Fibroblast of skin of back (primary cell): ENCODE measurements at regions not wholly inside any gene's neighbourhood (a gene's known extent, or its start where the extent isn't known, plus 50 kb on each side); places are given as distances from the start of the nearest gene placed in this dataset.

ENCODE experiments used
- DNase-seq: peaks from one replicate; pipeline ENCODE4 v3.0.0-alpha.2; 2013

DNA sequence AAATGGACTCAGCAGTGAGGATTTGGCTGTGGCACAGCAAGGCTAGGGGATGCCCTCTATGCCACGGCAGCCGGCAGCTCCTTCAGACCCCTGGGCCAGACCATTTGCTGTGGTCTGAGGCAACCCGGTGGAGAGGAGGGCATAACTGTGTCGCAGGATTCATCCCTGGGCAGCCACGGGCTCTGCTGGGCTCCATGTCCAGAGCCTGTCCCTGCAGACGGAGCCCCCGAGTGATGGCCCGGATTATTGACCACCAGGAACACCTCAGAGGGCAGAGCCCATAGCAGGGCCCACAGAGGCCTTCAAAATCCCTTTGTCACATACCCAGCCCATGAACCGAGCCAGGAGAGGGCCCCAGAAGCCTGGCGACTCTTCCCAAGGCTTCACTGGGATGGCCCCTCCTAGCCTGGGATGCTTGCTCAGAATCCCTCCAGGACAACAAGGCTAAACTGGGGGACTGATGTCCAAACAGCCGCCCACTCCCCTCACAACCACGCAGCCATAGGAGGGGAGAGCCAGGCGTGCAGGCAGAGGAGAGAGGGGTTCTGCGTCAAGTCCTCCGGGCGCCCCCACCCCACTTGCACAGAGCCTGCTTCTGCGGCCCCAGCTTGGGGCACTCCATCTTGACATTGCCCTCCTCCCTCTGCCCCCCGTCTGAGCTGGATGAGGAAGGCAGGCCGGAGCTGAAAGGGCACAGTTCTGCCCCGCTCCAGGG, 68.2 kb upstream of the AFDN start:
- DNase-seq: no peak

DNA sequence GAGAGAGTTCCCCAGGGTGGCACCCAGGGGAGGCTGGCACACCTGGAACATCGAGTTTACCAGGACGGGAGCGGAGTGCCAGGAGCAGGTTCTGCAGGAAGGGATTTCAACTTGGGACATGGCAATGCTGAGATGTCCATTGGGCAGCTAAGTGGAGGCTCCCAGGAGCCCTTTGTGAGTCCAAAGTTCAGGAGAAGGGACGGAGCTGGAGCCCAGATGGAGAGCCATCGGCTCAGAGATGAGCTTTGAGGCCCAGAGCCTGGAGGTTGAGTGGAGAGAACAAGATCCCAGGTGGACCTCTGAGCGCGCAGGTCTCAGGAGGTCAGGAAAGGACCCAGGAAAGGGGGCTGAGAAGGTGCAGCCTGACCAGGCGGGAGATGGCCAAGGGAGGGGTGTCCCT, 67.5 kb upstream of the AFDN start:
- DNase-seq: no peak

DNA sequence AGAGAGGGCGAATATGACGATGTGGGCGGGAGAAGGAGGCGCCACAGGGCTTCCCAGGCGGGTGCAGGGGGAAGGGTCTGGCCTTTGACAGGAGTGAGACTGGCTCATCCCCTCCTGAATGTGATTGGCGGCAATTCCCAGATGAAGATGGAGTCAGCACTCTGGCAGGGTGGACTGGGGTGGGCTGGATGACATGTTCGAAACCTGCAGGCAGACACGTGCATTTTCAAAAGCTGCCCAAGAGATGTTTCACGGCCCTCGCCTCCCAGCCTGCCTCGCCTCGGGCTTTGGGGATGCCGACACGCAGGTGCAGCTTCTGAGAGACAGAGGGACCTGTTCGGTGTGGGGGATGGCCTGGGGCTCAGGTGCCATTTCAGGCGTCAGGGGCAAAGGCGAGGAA, 66.8 kb upstream of the AFDN start:
- no peak for DNase-seq

DNA sequence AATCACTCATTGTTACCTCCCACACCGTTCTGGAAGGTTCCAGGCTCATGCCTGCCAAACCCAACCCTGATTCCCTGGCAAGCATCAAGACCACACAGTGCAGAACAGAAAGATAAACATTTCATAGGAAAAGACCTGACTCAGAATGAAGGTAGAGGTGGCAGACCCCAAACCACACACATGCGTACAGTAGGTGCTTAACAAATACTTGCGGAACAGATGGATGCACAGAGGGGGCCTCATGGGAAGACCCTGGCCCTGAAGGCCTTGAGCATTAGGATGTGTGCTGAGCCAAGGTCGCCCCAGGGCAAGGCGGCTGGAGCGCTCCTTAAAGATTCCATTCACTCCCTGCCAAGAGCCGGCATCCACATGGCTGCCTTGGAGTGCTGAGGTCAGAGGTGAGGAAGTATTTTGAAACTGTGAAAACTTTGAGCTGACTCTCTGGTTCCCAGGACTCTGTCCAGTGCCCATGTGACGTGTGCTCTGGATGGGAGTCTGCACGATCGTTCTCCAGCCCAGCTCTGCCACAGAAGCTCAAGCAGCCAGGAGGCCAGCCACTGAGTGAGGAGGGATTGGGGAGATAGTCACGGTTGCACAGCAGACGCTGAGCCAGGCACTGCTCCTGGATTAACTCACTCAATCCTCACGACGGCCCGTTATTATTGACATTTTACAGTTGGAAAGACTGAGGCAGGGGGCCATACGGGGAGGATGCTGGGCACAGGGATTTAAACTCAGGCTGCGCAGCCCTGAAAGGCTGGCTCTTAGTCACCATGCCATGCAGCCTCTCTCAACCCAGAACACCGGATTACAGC, 65.5 kb upstream of the AFDN start:
- no peak for DNase-seq

DNA sequence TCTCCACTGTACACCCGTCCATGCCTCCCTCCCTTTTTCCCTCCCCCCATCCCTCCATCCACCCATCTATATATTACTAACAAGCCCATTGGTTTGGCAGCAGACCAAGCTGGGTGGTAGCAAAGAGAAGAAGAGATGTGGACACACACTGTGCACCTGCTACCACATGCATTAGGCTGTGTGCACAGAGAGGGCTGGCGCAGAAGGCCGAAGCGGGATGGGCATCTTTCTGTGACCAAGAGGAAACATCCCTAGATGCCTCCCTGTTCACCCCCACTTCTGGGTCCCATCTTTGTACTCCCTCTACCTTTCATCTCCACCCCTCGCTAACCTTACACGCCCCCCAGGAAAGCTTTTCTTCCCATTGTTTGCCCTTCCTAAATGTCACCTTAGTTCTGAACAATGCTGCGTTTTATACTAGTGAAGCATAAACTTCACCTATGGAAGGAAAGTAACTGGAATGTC, 64.9 kb upstream of the AFDN start:
- no peak for DNase-seq

DNA sequence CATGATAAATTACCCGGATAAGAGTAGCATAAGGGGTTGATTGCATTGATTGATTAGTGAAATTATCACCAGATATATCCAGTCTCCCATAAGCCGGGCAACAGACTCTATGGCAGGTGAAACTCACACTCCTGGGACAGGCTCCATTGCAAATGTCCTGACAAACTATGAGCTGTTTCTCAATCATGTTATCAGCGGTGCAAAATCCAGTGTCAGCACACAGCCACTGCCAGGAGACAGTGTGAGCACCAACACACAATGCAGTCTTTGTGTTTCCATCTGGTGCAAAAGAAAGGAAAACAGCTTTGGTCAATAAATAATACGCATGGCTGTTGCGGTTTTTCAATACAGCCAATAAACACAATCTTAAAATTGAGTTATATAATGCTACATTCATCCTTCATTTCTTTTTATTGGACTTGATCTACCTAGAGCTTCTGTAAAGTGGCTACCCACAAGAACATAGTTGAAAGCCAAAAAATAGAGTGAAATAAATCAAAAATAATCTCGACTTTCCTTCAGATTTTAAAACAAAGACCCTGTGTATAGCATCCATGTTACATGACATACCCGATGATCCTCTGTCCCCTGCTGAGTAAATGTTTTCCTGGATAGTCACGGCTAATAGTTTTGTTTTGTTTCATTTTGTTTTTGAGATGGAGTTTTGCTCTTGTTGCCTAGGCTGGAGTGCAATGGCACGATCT, 64.3 kb upstream of the AFDN start:
- DNase-seq: no peak

DNA sequence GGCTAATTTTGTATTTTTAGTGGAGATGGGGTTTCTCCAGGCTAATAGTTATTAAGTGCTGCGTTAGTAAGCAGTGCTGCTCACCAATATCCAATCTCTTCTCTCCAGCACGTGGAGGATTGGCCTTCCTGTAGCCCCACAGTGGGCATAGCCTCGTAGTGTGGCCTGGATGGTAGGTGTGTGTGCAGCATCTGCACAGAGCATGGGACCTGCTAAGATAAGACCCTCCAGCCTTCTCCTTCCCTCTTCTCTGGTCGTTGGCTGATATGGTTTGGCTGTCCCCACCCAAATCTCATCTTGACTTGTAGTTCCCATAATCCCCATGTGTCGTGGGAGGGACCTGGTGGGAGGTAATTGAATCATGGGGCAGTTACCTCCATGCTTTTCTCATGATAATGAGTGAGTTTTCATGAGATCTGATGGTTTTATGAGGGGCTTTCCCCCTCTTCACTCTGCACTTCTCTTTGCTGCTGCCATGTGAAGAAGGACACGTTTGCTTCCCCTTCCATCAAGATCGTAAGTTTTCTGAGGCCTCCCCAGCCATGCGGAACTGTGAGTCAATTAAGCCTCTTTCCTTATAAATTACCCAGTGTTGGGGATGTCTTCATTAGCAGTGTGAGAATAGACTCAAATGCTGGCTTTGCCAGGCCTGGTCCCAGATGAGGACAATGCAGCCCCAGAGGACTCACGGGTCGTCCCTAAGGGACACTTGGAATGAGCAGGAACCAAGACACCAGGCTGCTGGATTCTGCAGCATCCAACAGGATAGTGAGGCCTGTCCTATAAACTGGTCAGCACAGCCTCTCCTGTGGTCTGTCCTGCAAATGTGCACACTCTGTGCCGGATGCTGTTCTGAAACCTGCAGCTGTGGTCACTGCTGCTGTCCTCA, 63.4 kb upstream of the AFDN start:
- no peak for DNase-seq

DNA sequence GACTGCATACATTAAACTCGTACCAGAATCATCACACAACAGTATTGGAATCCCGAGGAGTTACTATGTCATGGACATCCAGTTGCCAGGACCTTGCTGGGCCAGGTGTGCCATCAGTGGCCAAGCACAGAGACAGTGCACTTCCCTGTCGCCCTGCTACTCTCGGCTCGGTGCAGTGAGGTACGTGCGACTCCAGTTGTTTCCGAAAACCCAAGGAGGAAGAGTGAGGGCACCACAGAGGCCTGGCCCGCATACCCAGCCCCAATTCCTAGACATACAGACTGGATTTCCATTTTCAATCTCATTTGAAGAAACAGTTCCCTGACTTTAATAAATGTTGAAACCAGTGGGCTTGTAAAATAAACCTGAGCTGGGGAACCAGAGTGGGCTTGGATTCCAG, 62.5 kb upstream of the AFDN start:
- DNase-seq: no peak

DNA sequence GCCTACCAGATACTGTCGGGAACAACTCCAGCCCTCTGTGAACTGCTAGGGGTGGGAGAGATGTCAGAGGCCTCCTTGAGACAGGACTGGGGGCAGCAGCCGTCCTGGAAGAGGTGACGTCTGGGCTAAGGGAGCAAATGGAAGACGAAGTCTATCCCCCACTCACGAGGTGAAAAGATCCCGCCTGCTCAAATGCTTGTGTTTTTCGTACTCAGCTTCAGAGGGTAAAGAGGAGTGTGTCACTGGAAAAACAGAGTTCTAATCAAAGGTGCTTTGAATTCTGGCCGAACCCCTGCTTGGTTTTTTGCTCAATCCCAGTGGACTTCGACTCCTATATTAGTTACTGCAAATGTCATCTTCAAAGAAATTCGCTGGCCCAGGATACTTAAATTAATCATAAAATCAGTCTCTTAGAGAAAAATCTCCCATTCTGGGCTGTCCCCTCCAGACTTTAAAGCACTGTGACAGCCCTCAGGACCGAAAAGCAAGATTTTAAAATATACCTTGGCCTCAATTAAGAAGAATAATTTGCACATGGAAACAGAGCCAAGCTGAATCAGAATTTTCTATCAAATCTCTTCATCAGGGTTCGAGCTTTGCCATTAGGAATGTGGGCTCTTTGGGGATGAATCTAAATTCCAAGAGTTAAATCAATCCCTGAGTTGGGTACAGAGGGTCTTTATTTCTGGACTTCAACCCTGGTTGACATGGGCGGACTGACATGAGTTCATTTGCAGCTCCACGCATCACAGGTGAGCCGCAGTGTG, 61.8 kb upstream of the AFDN start:
- DNase-seq: no peak

DNA sequence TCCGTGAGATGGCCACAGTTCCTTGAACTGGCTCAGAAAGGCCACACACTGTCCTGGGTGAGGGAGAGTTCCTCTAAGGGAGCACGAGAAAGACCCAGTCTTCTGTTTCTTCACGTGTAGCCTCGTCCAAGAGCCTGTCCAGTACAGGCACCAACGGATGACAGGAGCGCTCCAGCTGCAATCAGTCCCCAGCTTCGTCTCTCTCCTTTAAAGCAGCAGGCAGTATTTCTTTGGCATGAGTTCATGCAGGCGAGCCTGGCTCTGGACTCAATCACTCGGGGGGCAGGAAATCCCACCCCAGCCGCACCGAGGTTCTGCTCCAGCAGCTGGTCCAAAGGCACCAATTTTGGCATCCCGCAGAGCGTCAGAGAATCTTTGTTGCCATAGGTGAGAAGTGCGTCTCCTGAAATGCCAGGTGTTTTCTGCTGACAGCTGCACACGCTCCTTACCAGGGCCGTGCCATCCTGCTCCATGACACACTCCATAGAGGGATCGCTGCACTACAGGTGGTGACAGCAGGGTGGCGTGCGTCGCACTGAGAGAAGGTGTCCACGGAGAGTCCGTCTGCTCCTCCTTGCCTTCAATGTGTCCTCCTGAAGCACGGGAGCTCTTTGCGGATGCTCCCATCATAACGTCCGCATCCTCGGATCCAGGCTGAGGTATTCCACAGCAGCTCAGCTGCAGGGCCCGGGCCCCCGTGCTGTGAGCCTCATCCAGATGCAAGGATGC, 59.6 kb upstream of the AFDN start:
- DNase-seq: no peak

DNA sequence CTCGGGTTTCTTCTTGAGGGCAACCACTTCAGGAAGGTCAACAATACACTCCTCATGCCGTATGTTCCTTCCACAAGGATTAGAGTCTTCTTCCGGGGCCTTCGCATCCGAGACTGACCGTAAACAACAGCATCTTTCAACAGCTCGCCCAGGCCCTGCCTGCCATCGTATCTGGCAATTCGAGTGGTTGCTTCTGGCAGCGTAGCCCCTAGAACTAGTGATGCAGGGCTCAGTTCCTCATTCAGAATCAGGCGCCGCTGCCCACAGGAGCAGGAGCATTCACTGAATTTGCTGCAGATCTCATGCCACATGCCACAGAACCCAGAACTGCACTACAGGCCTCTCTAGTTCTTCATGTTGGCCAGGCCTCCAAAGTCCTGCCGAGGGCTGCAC, 59.0 kb upstream of the AFDN start:
- no peak for DNase-seq

DNA sequence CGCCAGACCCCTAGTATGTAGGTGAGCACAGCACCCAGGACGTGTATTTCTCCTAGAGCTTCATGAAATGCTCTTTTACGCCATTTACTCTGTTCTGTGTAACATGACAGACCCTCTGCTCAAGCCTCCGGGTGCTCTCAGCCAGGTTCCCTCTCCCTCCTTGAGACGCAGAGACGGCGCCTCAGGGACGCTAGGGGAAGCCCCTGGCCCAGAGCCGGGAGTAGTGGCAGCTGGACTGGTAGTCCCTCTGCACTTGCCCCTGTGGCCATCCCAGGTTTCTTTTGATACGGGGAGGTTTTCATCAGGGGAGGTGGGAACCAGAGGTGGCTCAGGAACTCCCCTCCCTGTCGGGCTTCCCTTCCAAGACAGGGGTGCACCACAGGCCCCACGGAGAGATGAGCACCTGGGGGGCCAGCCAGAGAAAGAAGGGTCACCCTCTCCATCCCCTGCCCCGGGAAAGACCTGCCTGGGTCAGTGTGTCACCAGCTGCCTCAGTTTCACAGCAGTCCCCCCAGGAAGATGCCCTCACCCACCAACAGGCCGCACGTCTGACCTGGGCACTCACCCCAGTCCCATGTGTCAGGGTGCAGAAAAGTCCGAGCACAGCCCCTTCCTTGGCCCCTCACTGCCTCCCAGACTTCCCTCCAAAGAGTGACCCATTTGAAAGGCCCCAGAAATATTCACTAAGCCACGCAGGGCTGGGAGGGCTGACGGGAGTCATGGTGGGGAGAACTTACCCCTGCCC, 58.1 kb upstream of the AFDN start:
- no peak for DNase-seq

DNA sequence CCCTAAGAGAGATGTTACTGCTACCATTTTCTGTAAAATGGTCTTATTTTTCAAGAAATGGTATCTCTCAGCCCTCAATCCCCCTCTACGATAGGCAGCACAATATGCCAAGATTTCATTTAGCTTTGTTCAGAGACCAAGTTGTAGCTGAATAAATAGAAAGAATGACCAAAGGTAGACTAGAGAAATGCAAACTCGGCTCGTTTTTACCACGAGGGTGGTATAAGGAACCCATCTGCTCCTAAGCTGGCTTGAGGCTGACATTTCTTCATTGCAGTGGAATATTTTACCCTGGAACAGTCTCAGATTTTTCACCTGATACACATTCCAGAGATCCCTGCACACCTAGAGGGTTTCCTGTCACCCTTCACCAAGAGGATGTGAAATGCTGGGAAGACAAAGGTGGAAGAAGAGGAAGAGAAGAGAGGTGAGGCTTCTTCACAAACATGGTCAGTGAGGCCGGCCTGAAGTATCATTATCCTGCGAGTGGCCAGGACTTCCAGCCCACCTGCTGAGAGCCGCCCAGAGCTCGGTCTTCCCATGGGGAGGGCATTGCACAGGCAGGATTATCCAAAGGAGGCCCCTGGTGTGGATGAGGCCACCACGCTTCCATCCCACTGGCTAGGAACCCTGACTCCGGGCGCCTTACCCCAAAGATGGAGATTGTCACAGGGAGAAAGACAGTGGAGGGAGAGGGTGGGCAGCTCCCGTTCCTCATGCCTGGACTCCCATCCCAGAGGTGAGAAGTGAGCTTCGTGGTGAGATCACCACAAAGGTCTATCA, 57.1 kb upstream of the AFDN start:
- DNase-seq: no peak

DNA sequence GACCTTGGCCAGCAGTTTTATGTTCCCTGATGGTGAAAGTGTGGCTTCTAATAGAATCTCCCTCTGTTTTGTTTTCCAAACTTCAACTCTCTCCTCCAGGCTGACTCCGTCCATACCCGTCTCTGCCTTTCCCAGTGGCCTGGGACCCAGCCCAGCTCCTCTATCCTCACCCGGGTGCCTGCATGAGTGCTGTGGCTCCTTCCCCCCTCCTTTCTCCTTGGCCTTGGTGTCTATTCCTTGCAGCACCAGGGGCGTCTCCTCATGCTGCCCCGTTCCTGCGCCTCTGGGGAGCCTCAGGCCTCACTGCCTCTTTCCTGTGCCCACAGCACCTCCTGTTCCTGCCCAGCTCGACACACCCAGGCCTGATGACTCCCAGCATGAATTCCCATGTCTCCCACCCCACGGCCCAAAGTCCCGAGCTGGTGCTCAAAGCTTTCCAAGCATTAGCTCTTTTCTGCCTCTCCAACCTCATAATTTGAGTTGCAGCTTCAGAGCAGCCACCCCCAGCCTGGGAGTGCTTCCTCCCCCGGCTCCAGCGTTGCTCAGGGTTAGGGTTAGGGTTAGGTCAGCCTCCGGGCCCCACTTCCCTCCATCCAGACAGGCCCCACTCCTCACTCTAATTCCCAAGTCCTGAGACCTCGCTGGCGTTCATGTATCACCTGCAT, 56.3 kb upstream of the AFDN start:
- DNase-seq: no peak

DNA sequence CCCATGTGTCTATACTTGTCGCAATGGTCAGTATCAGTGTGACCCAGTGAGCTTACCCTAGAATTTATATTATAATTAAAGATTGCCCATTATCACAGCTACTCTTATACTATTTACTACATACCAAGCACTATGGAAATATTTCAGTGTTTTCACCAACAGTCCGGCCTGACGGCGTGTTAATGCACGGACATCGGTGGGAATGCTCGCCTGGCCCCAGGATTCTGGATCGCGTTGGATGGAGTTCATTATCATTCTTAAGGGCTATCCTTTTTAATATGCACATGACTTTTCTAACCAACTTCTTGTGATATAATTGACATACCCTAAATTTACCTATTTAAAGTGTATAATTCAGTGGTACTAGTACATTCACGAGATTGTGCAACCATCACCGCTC, 51.8 kb upstream of the AFDN start:
- DNase-seq: no peak

DNA sequence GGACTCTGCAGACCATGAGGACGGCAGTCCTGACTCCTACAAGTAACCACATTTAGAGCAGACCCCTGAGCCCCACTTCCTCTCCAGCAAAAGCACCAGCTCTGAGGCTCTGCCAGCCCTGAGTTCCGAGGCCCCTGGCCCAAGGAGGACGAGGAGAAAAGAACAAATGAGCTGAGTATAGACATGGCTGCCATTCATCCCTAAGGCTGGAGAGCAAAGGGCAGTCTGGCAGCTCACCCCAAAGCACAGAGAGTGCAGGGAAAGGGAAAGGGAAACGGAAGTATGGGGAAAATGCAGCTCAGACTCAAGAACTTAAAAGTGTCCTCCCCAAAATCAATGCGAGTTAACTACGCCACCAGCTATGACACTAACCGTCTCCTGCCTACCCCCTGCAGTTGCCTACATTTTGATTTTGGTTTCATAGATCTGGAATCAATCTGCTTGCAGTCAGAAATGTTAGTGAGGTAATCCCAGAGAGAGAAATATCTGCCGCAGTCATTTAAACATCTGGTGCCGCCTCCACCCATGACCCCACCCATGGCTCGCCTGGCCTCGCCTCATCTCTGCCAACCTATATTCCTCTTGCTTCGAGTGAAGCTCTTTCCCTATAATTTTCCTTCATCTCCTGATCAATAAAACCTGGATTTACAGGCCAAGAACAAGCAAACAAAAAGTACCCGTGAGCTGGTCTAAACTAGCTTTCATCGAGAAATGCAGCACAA, 49.6 kb upstream of the AFDN start:
- DNase-seq: no peak
